Ovary (tissue), 3 donors: ENCODE measurements at regions not wholly inside any gene's neighbourhood (a gene's known extent, or its start where the extent isn't known, plus 50 kb on each side); places are given as distances from the start of the nearest gene placed in this dataset.

Source experiments
- EP300 ChIP-seq: sonication (generic); formaldehyde crosslinking; IDR thresholded peaks from one replicate; pipeline ENCODE4 v1.6.1; 2017; ENCODE audit warnings: antibody characterized with exemption
- POLR2A ChIP-seq: fragments of 450-650 bp; IDR thresholded peaks from one replicate; pipeline ENCODE4 v1.6.1; 2017; ENCODE audit warnings: antibody characterized with exemption, mild to moderate bottlenecking, moderate library complexity
- TF ChIP-seq, protein P1 (sequence below), 3 donors: fragments of 450-650 bp in 2 of 3; fragments of 200-600 bp in 1 of 3; IDR thresholded peaks; one replicate each; pipeline versions ENCODE4 v1.5.1 to v1.8.0; 2016 to 2022; ENCODE audit warnings: antibody characterized with exemption in 3 of 3, mild to moderate bottlenecking in 1 of 3
- donor health status: DM: no; HTN: no; CAD: no.

DNA sequence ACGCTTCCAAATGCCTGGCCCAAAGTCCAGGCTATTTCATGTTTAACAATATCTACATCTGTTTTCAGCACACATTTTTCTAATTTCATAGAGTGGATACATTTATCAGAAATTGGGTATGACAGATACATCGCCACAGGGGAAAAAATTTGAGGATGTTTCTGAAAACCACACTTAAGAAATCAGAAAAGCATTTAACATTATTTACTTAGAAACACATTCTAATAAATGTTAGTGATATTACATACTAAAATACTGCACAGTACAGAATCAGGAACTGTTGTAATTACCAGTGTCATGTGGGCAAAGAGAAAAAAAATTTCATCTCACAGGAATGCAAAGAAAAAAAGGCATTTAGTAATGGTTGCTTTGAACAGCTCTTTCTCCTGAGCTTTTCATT is 310.5 kb upstream of the KIF2A start:
- TF ChIP-seq EP300 (no peak), POLR2A (no peak)
- TF ChIP-seq, protein P1, sequence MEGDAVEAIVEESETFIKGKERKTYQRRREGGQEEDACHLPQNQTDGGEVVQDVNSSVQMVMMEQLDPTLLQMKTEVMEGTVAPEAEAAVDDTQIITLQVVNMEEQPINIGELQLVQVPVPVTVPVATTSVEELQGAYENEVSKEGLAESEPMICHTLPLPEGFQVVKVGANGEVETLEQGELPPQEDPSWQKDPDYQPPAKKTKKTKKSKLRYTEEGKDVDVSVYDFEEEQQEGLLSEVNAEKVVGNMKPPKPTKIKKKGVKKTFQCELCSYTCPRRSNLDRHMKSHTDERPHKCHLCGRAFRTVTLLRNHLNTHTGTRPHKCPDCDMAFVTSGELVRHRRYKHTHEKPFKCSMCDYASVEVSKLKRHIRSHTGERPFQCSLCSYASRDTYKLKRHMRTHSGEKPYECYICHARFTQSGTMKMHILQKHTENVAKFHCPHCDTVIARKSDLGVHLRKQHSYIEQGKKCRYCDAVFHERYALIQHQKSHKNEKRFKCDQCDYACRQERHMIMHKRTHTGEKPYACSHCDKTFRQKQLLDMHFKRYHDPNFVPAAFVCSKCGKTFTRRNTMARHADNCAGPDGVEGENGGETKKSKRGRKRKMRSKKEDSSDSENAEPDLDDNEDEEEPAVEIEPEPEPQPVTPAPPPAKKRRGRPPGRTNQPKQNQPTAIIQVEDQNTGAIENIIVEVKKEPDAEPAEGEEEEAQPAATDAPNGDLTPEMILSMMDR (IDR thresholded peaks at IDR 0.05) = no peak
